Keratinocyte (primary cell): ENCODE measurements at regions not wholly inside any gene's neighbourhood (a gene's known extent, or its start where the extent isn't known, plus 50 kb on each side); places are given as distances from the start of the nearest gene placed in this dataset.

Experiments
- DNase-seq: peaks from one replicate; pipeline ENCODE4 v3.0.0-alpha.2; 2011; ENCODE audit warnings: low read depth, missing footprints, low spot score
- FAIRE-seq: peaks from 2 replicates; lab custom pipeline; 2011; peaks lifted over from hg19 to GRCh38; lab: Jason Lieb, UNC
- H2AFZ ChIP-seq: 2 replicates; pipeline ENCODE4 v1.6.0; 2012; ENCODE audit warnings: low read length, control low read depth, inconsistent platforms; ENCODE audit not compliant: control insufficient read depth
- H3K27ac ChIP-seq: 2 replicates; pipeline ENCODE4 v1.5.1; 2011; ENCODE audit warnings: low read length; ENCODE audit not compliant: control insufficient read depth, insufficient read depth
- H3K27me3 ChIP-seq: 3 replicates; pipeline ENCODE4 v1.6.0; 2011; ENCODE audit warnings: low read length; ENCODE audit not compliant: control insufficient read depth, insufficient read depth; ENCODE audit errors: extremely low read depth
- H3K36me3 ChIP-seq, 2 experiments: 2 replicates in 1 of 2; 3 replicates in 1 of 2; pipeline ENCODE4 v1.5.1; 2011; ENCODE audit warnings: low read length in 2 of 2, mild to moderate bottlenecking in 1 of 2; ENCODE audit not compliant: control insufficient read depth in 2 of 2, insufficient read depth in 2 of 2; ENCODE audit errors: extremely low read depth in 1 of 2
- H3K4me1 ChIP-seq: 3 replicates; pipeline ENCODE4 v1.5.1; 2011; ENCODE audit warnings: low read length; ENCODE audit not compliant: control insufficient read depth, insufficient read depth; ENCODE audit errors: extremely low read depth
- H3K4me2 ChIP-seq: 3 replicates; pipeline ENCODE4 v1.6.0; 2011; ENCODE audit warnings: low read depth, low read length; ENCODE audit not compliant: control insufficient read depth, insufficient read depth; ENCODE audit errors: extremely low read depth
- H3K4me3 ChIP-seq, 3 experiments: fragments of 200-600 bp in 1 of 3; sonication (generic) in 1 of 3; 2 replicates in 2 of 3; 3 replicates in 1 of 3; pipeline ENCODE4 v1.5.1; 2011 to 2016; ENCODE audit warnings: low read length in 3 of 3, mild to moderate bottlenecking in 3 of 3, control low read depth in 2 of 3, inconsistent platforms in 1 of 3, low read depth in 1 of 3, mixed read lengths in 1 of 3, mixed run types in 1 of 3, moderate library complexity in 1 of 3; ENCODE audit not compliant: control insufficient read depth in 2 of 3, insufficient read depth in 2 of 3; ENCODE audit errors: extremely low read depth in 1 of 3
- H3K79me2 ChIP-seq: 2 replicates; pipeline ENCODE4 v1.6.0; 2012; ENCODE audit warnings: low read length; ENCODE audit not compliant: control insufficient read depth, insufficient read depth
- H3K9ac ChIP-seq: 3 replicates; pipeline ENCODE4 v1.6.0; 2011; ENCODE audit warnings: low read length; ENCODE audit not compliant: control insufficient read depth, insufficient read depth; ENCODE audit errors: extremely low read depth
- H3K9me1 ChIP-seq: 3 replicates; pipeline ENCODE4 v1.6.0; 2011; ENCODE audit warnings: low read length; ENCODE audit not compliant: control insufficient read depth, insufficient read depth; ENCODE audit errors: extremely low read depth
- H3K9me3 ChIP-seq: 2 replicates; pipeline ENCODE4 v1.5.1; 2012; ENCODE audit warnings: low read depth, low read length; ENCODE audit not compliant: control insufficient read depth
- H4K20me1 ChIP-seq: 3 replicates; pipeline ENCODE4 v1.6.0; 2011; ENCODE audit warnings: low read length; ENCODE audit not compliant: control insufficient read depth, insufficient read depth; ENCODE audit errors: extremely low read depth
- CTCF ChIP-seq, 3 experiments: IDR thresholded peaks in 1 of 3; conservative IDR thresholded peaks in 1 of 3; optimal IDR thresholded peaks in 1 of 3; 2 replicates in 2 of 3; 3 replicates in 1 of 3; pipeline versions ENCODE3 to v1.5.1; 2011; ENCODE audit warnings: low read length in 3 of 3, mild to moderate bottlenecking in 3 of 3, moderate library complexity in 2 of 3, control low read depth in 1 of 3, inconsistent platforms in 1 of 3; ENCODE audit not compliant: insufficient read depth in 2 of 3; ENCODE audit errors: extremely low read depth in 1 of 3
- EZH2 ChIP-seq: IDR thresholded peaks from one replicate; pipeline ENCODE4 v1.6.1; 2012; ENCODE audit warnings: inconsistent platforms, mild to moderate bottlenecking, low read length, moderate library complexity
- dilution Hi-C: fragments of 300-500 bp; cut with MboI; formaldehyde crosslinking; loops from one replicate; pipeline ENCODE4 v1.7.0; 2020; ENCODE audit warnings: low sequenced_read_pairs; ENCODE audit not compliant: extremely low pct_ligation_motif_present

GRCh38 chr18:59051470-59052165 lies 88.1 kb upstream of the SEC11C start:
- no peaks in the 10 kb centered on the region for H3K4me1 ChIP-seq
- FAIRE-seq = no peak

GRCh38 chr18:59052965-59053820 lies 86.5 kb upstream of the SEC11C start:
- TF ChIP-seq CTCF (optimal IDR thresholded peaks at IDR 0.05 in 1 of 3, IDR thresholded peaks at IDR 0.05 in 1 of 3, conservative IDR thresholded peaks at IDR 0.05 in 1 of 3; ENCODE audit: extremely low read depth in 1 of 3, insufficient read depth in 2 of 3, low read length in 3 of 3) (no peak), EZH2 (no peak)
- Histone ChIP-seq H3K79me2 (no peaks in the 10 kb centered on the region), H3K36me3 (no peaks in the 10 kb centered on the region), H3K4me3 (no peak overlapping the region), H3K9me1 (no peaks in the 10 kb centered on the region), H3K27me3 (no peaks in the 10 kb centered on the region), H3K9me3 (no peaks in the 10 kb centered on the region), H4K20me1 (no peaks in the 10 kb centered on the region), H3K27ac (no peak overlapping the region), H2AFZ (no peak overlapping the region), H3K4me2 (no peak overlapping the region), H3K9ac (no peak overlapping the region), H3K4me1 (no peaks in the 10 kb centered on the region)
- dilution Hi-C loops = loop anchor here (25.0 kb wide), 1 partner anchor 266 kb away; no protein-coding TSS in a partner anchor
- FAIRE-seq (no peak), DNase-seq (no peak)

More at GRCh38 chr18:59051470-59052165, 88.1 kb upstream of the SEC11C start:
- Histone ChIP-seq H2AFZ (no peak overlapping the region), H3K9me1 (no peaks in the 10 kb centered on the region), H4K20me1 (no peaks in the 10 kb centered on the region), H3K36me3 (no peaks in the 10 kb centered on the region), H3K27ac (no peak overlapping the region), H3K9me3 (no peaks in the 10 kb centered on the region), H3K79me2 (no peaks in the 10 kb centered on the region), H3K4me2 (no peak overlapping the region), H3K4me3 (no peak overlapping the region), H3K9ac (no peak overlapping the region), H3K27me3 (no peaks in the 10 kb centered on the region)
- no peak for TF ChIP-seq CTCF (optimal IDR thresholded peaks at IDR 0.05 in 1 of 3, IDR thresholded peaks at IDR 0.05 in 1 of 3, conservative IDR thresholded peaks at IDR 0.05 in 1 of 3; ENCODE audit: extremely low read depth in 1 of 3, insufficient read depth in 2 of 3, low read length in 3 of 3)
- no peak for TF ChIP-seq EZH2
- dilution Hi-C loops = loop anchor here (25.0 kb wide), 1 partner anchor 264 kb away; no protein-coding TSS in a partner anchor
- no peak for DNase-seq
